22Rv1 (cell line): ENCODE measurements at regions not wholly inside any gene's neighbourhood (a gene's known extent, or its start where the extent isn't known, plus 50 kb on each side); places are given as distances from the start of the nearest gene placed in this dataset.

Experiments used
- ZFX ChIP-seq: fragments of 450-650 bp; IDR thresholded peaks from 2 replicates; pipeline ENCODE4 v1.6.1; 2017; ENCODE audit warnings: antibody characterized with exemption, borderline replicate concordance
- TF ChIP-seq, protein P1 (sequence below): fragments of 450-650 bp; IDR thresholded peaks from 2 replicates; pipeline ENCODE4 v1.5.1; 2017; ENCODE audit warnings: mild to moderate bottlenecking

DNA sequence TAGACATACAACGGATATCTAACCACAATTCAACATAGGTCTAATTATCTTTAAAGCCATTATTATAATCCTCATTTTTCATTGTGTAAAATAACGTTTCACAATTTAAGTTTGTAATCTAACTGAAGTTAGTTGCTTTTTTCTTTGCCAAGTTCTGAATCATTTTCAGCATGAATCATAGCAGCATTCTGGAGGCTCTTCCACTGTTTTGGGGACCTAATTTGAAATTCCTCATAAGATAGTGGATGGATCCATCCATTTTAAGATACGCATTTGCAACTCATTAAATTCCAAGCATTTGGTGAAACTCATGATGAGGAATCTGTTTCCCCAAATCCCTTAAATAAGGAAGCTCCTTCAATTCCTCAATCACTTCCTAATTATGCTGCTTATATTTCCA is 447.1 kb upstream of the CDH10 start:
- TF ChIP-seq, protein P1, sequence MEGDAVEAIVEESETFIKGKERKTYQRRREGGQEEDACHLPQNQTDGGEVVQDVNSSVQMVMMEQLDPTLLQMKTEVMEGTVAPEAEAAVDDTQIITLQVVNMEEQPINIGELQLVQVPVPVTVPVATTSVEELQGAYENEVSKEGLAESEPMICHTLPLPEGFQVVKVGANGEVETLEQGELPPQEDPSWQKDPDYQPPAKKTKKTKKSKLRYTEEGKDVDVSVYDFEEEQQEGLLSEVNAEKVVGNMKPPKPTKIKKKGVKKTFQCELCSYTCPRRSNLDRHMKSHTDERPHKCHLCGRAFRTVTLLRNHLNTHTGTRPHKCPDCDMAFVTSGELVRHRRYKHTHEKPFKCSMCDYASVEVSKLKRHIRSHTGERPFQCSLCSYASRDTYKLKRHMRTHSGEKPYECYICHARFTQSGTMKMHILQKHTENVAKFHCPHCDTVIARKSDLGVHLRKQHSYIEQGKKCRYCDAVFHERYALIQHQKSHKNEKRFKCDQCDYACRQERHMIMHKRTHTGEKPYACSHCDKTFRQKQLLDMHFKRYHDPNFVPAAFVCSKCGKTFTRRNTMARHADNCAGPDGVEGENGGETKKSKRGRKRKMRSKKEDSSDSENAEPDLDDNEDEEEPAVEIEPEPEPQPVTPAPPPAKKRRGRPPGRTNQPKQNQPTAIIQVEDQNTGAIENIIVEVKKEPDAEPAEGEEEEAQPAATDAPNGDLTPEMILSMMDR, result no peak
- TF ChIP-seq ZFX, result no peak
